ENCODE measurements at regions not wholly inside any gene's neighbourhood (a gene's known extent, or its start where the extent isn't known, plus 50 kb on each side); places are given as distances from the start of the nearest gene placed in this dataset.

- Histone ChIP-seq H3K4me3 (no peak overlapping the region), H3K4me1 (replicated peaks) (no peaks in the 10 kb centered on the region), H3K9me3 (no peaks in the 10 kb centered on the region), H3K27ac (no peak overlapping the region), H3K36me3 (no peaks in the 10 kb centered on the region), H3K27me3 (replicated peaks; ENCODE audit: insufficient read depth) (no peaks in the 10 kb centered on the region)
- intact Hi-C loops (cut with DNase I), result no loop called here
- DNase-seq (ENCODE audit: low spot score), result no peak
- WGBS, result 90% methylated on average over 9 of the region's 9 CpGs
- TF ChIP-seq POLR2AphosphoS5 (IDR thresholded peaks at IDR 0.05) (no peak), CTCF (IDR thresholded peaks at IDR 0.05) (no peak), POLR2A (IDR thresholded peaks at IDR 0.05) (no peak)
Measured at GRCh38 chr13:112010714-112011113, 56.2 kb upstream of the SOX1 start.

- DNase-seq (ENCODE audit: low spot score), result peak; percentile 13
- WGBS, result 50% methylated on average over 27 of the region's 27 CpGs
- no peak overlapping the region for H3K27ac ChIP-seq
Measured at GRCh38 chr13:112012016-112012704, 54.8 kb upstream of the SOX1 start.

GRCh38 chr13:112012705-112013085, 54.3 kb upstream of the SOX1 start:
- H3K27ac ChIP-seq, result no peak overlapping the region
- intact Hi-C loops (cut with DNase I), result no loop called here
- 86% methylated on average over 11 of the region's 11 CpGs for WGBS
- no peak overlapping the region for H3K4me3 ChIP-seq
- TF ChIP-seq CTCF (IDR thresholded peaks at IDR 0.05) (no peak), POLR2AphosphoS5 (IDR thresholded peaks at IDR 0.05) (no peak), POLR2A (IDR thresholded peaks at IDR 0.05) (no peak)
- DNase-seq (ENCODE audit: low spot score), result no peak
- no peaks in the 10 kb centered on the region for H3K36me3 ChIP-seq
- H3K4me1 ChIP-seq (replicated peaks), result no peaks in the 10 kb centered on the region
- H3K9me3 ChIP-seq, result no peaks in the 10 kb centered on the region
- H3K27me3 ChIP-seq (replicated peaks; ENCODE audit: insufficient read depth), result no peaks in the 10 kb centered on the region

More at GRCh38 chr13:112012016-112012704, 54.8 kb upstream of the SOX1 start:
- no peaks in the 10 kb centered on the region for H3K4me1 ChIP-seq (replicated peaks)
- no peaks in the 10 kb centered on the region for H3K27me3 ChIP-seq (replicated peaks; ENCODE audit: insufficient read depth)
- no peaks in the 10 kb centered on the region for H3K9me3 ChIP-seq
- no peak overlapping the region for H3K4me3 ChIP-seq
- TF ChIP-seq POLR2A (IDR thresholded peaks at IDR 0.05), result no peak
- peak; percentile 20 for TF ChIP-seq POLR2AphosphoS5 (IDR thresholded peaks at IDR 0.05)
- TF ChIP-seq CTCF (IDR thresholded peaks at IDR 0.05), result no peak
- intact Hi-C loops (cut with DNase I), result no loop called here
- H3K36me3 ChIP-seq, result no peaks in the 10 kb centered on the region

- intact Hi-C loops (cut with DNase I), result no loop called here
- TF ChIP-seq CTCF (IDR thresholded peaks at IDR 0.05), result no peak
- TF ChIP-seq POLR2A (IDR thresholded peaks at IDR 0.05), result no peak
- no peak for TF ChIP-seq POLR2AphosphoS5 (IDR thresholded peaks at IDR 0.05)
- Histone ChIP-seq H3K9me3 (no peaks in the 10 kb centered on the region), H3K36me3 (no peaks in the 10 kb centered on the region), H3K4me3 (no peak overlapping the region), H3K27ac (no peak overlapping the region), H3K27me3 (replicated peaks; ENCODE audit: insufficient read depth) (no peaks in the 10 kb centered on the region), H3K4me1 (replicated peaks) (no peaks in the 10 kb centered on the region)
- WGBS, result 83% methylated on average over 13 of the region's 13 CpGs
- DNase-seq (ENCODE audit: low spot score), result no peak
Measured at GRCh38 chr13:112013665-112014064, 53.3 kb upstream of the SOX1 start.

GRCh38 chr13:112014857-112015256, 52.1 kb upstream of the SOX1 start:
- Histone ChIP-seq H3K36me3 (no peaks in the 10 kb centered on the region), H3K27me3 (replicated peaks; ENCODE audit: insufficient read depth) (no peaks in the 10 kb centered on the region), H3K27ac (no peak overlapping the region), H3K4me1 (replicated peaks) (no peaks in the 10 kb centered on the region), H3K9me3 (no peaks in the 10 kb centered on the region), H3K4me3 (no peak overlapping the region)
- no peak for DNase-seq (ENCODE audit: low spot score)
- 69% methylated on average over 28 of the region's 30 CpGs for WGBS
- intact Hi-C loops (cut with DNase I), result no loop called here
- no peak for TF ChIP-seq POLR2A (IDR thresholded peaks at IDR 0.05)
- no peak for TF ChIP-seq POLR2AphosphoS5 (IDR thresholded peaks at IDR 0.05)
- TF ChIP-seq CTCF (IDR thresholded peaks at IDR 0.05), result no peak
